ENCODE measurements at regions not wholly inside any gene's neighbourhood (a gene's known extent, or its start where the extent isn't known, plus 50 kb on each side); places are given as distances from the start of the nearest gene placed in this dataset.

- TF ChIP-seq SPI1 (IDR thresholded peaks at IDR 0.05; ENCODE audit: borderline replicate concordance, low read depth): no peak
- TF ChIP-seq POLR2AphosphoS5 (IDR thresholded peaks at IDR 0.05; ENCODE audit: low read depth): no peak
- TF ChIP-seq REST (IDR thresholded peaks at IDR 0.05; ENCODE audit: insufficient replicate concordance, low read depth): no peak
- Histone ChIP-seq H3K4me3 (replicated peaks; ENCODE audit: insufficient read depth, low read length) (no peak overlapping the region), H3K27ac (replicated peaks) (no peak overlapping the region), H3K27me3 (ENCODE audit: insufficient read depth, poor library complexity, severe bottlenecking) (no peaks in the 10 kb centered on the region)
- no peak for DNase-seq (ENCODE audit: low read depth in 1 of 2, low spot score in 1 of 2)
Measured at GRCh38 chr1:106526650-106527049, 529.8 kb upstream of the PRMT6 start.

GRCh38 chr1:106534612-106535011 is 521.9 kb upstream of the PRMT6 start:
- DNase-seq (ENCODE audit: low read depth in 1 of 2, low spot score in 1 of 2): no peak
- Histone ChIP-seq H3K27me3 (ENCODE audit: insufficient read depth, poor library complexity, severe bottlenecking) (no peaks in the 10 kb centered on the region), H3K4me3 (replicated peaks; ENCODE audit: insufficient read depth, low read length) (no peak overlapping the region), H3K27ac (replicated peaks) (no peak overlapping the region)
- TF ChIP-seq SPI1 (IDR thresholded peaks at IDR 0.05; ENCODE audit: borderline replicate concordance, low read depth) (no peak), CTCF (IDR thresholded peaks at IDR 0.05; ENCODE audit: insufficient read depth, low read length) (no peak), REST (IDR thresholded peaks at IDR 0.05; ENCODE audit: insufficient replicate concordance, low read depth) (no peak), GABPA (IDR thresholded peaks at IDR 0.05; ENCODE audit: low read depth) (no peak), POLR2AphosphoS5 (IDR thresholded peaks at IDR 0.05; ENCODE audit: low read depth) (no peak)

GRCh38 chr1:106536741-106537140 is 519.7 kb upstream of the PRMT6 start:
- H3K27me3 ChIP-seq (ENCODE audit: insufficient read depth, poor library complexity, severe bottlenecking): no peaks in the 10 kb centered on the region
- DNase-seq (ENCODE audit: low read depth in 1 of 2, low spot score in 1 of 2): no peak
- H3K27ac ChIP-seq (replicated peaks): no peak overlapping the region
- TF ChIP-seq GABPA (IDR thresholded peaks at IDR 0.05; ENCODE audit: low read depth): no peak
- TF ChIP-seq SPI1 (IDR thresholded peaks at IDR 0.05; ENCODE audit: borderline replicate concordance, low read depth): no peak
- no peak for TF ChIP-seq REST (IDR thresholded peaks at IDR 0.05; ENCODE audit: insufficient replicate concordance, low read depth)
- TF ChIP-seq POLR2AphosphoS5 (IDR thresholded peaks at IDR 0.05; ENCODE audit: low read depth): no peak
- TF ChIP-seq CTCF (IDR thresholded peaks at IDR 0.05; ENCODE audit: insufficient read depth, low read length): no peak
- no peak overlapping the region for H3K4me3 ChIP-seq (replicated peaks; ENCODE audit: insufficient read depth, low read length)

- TF ChIP-seq POLR2AphosphoS5 (IDR thresholded peaks at IDR 0.05; ENCODE audit: low read depth): no peak
- no peak for TF ChIP-seq SPI1 (IDR thresholded peaks at IDR 0.05; ENCODE audit: borderline replicate concordance, low read depth)
- no peak for TF ChIP-seq GABPA (IDR thresholded peaks at IDR 0.05; ENCODE audit: low read depth)
- TF ChIP-seq CTCF (IDR thresholded peaks at IDR 0.05; ENCODE audit: insufficient read depth, low read length): no peak
- TF ChIP-seq REST (IDR thresholded peaks at IDR 0.05; ENCODE audit: insufficient replicate concordance, low read depth): no peak
- DNase-seq (ENCODE audit: low read depth in 1 of 2, low spot score in 1 of 2): no peak
- Histone ChIP-seq H3K27ac (replicated peaks) (no peak overlapping the region), H3K4me3 (replicated peaks; ENCODE audit: insufficient read depth, low read length) (no peak overlapping the region), H3K27me3 (ENCODE audit: insufficient read depth, poor library complexity, severe bottlenecking) (no peaks in the 10 kb centered on the region)
Measured at GRCh38 chr1:106548726-106549125, 507.7 kb upstream of the PRMT6 start.
